ENCODE measurements at regions not wholly inside any gene's neighbourhood (a gene's known extent, or its start where the extent isn't known, plus 50 kb on each side); places are given as distances from the start of the nearest gene placed in this dataset.
A peak's percentile ranks its signal among the peaks of the same experiment; 100 is the strongest.

DNA sequence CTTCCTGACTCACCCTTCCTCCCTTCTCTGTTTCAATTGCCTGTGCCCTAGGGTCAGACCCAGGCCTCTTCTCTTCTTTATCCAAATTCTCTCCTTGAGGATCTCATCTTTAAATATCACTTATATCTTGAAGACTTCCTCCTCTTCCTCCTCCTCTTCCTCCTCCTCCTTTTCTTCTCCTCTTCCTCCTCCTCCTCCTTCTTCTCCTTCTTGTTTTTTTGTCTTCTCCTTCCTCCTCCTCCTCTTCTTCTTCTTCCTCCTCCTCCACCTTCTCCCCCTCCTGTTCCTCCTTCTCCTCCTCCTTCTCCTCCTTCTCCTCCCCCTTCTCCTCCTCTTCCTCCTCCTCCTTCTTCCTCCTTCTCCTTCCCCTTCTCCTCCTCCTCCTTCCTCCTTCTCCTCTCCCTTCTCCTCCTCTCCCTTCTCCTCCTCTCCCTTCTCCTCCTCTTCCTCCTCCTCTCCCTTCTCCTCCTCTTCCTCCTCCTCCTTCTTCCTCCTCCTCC lies 127.6 kb upstream of the AKIRIN2 start:
- no peaks in the 10 kb centered on the region for H3K9me3 Mint-ChIP-seq
- no peaks in the 10 kb centered on the region for H3K27me3 Mint-ChIP-seq
- no peak for ATAC-seq
- H3K36me3 Mint-ChIP-seq: no peaks in the 10 kb centered on the region
- H3K27ac Mint-ChIP-seq: peak overlapping the region; percentile 81
- H3K4me1 Mint-ChIP-seq: peaks cover 33% of the 10 kb centered on the region
- no peak overlapping the region for H3K4me3 Mint-ChIP-seq

DNA sequence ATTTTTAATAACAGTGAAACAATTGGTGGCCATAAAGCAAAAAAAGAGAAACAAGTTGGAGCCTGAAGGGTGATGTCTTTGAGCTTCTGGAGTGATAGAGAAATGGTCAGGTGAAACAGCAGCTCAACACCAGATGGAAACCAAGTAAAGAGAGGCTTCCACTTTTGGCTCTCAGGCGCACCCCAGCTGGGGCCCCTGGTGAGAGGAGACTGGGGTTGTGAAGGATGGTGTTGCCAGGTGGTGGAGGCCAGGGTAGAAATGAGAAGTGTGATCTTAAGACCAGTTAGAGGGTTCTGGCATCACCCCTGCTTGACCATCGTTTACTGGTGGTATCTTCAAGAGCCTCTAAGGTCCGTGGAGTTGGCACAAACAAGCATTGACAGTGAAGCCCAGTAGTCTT lies 126.0 kb upstream of the AKIRIN2 start:
- ATAC-seq: no peak
- Mint-ChIP-seq H3K4me1 (peaks cover 34% of the 10 kb centered on the region), H3K36me3 (no peaks in the 10 kb centered on the region), H3K27me3 (no peaks in the 10 kb centered on the region), H3K4me3 (no peak overlapping the region), H3K27ac (no peak overlapping the region), H3K9me3 (no peaks in the 10 kb centered on the region)

DNA sequence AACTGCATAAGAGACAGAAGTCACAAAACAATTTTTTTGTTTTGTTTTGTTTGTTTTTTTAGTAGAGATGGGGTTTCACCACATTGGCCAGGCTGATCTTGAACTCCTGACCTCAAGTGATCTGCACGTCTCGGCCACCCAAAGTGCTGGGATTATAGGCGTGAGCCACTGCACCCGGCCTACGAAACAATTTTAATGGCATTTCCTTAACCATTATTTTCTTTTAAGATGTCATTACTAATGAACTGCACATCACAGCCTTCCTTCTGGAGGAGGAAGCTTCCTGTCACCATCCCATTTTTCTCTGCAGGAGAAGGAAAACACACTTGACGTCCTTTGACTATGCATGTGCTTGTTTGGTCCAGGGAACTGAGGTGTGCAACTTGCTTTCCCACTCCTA lies 125.3 kb upstream of the AKIRIN2 start:
- Mint-ChIP-seq H3K27ac (no peak overlapping the region), H3K27me3 (no peaks in the 10 kb centered on the region), H3K4me3 (no peak overlapping the region), H3K9me3 (no peaks in the 10 kb centered on the region), H3K36me3 (no peaks in the 10 kb centered on the region), H3K4me1 (peaks cover 32% of the 10 kb centered on the region)
- no peak for ATAC-seq

DNA sequence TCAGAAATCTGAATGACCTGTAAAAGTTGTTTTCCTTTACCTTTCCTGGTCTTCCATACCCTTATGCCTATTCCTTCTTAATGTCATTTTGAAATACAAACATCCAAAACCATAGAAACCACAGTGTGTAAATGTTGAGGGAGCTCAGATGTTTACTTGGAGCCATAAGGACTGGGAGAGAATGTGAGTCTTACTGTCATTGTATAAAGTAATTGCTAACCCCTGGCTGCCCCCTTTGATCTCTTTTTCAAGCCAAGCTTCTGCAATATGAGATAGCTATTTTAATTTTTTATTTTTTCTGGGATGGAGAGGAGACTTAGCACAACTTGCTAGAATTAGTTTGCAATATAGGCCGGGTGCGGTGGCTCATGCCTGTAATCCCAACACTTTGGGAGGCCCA lies 124.4 kb upstream of the AKIRIN2 start:
- no peaks in the 10 kb centered on the region for H3K9me3 Mint-ChIP-seq
- peak overlapping the region; percentile 38 for H3K27ac Mint-ChIP-seq
- H3K4me1 Mint-ChIP-seq: peaks cover 26% of the 10 kb centered on the region
- no peak for ATAC-seq
- no peak overlapping the region for H3K4me3 Mint-ChIP-seq
- no peaks in the 10 kb centered on the region for H3K36me3 Mint-ChIP-seq
- no peaks in the 10 kb centered on the region for H3K27me3 Mint-ChIP-seq

DNA sequence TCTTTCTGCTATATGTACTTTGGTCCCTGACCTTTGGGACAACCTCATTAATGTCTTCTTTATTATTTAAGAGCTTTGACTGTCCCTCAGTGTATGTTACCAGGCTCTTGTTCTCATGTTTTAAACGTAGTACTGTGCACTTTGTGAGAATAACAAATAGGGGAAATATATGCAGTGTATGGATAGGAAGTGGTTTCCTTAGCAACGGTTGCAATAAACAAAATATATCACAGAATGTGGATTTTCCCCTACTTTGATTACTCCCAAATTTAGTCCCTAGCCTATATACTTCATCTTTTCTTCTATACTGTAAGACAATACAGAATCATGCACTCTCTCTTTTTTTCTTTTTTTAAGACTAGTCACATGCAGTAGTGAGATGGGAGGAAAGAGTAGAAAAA lies 123.8 kb upstream of the AKIRIN2 start:
- Mint-ChIP-seq H3K27me3 (no peaks in the 10 kb centered on the region), H3K9me3 (no peaks in the 10 kb centered on the region), H3K27ac (peak overlapping the region; percentile 38), H3K4me1 (peaks cover 26% of the 10 kb centered on the region), H3K36me3 (no peaks in the 10 kb centered on the region), H3K4me3 (no peak overlapping the region)
- peak; percentile 59 for ATAC-seq

DNA sequence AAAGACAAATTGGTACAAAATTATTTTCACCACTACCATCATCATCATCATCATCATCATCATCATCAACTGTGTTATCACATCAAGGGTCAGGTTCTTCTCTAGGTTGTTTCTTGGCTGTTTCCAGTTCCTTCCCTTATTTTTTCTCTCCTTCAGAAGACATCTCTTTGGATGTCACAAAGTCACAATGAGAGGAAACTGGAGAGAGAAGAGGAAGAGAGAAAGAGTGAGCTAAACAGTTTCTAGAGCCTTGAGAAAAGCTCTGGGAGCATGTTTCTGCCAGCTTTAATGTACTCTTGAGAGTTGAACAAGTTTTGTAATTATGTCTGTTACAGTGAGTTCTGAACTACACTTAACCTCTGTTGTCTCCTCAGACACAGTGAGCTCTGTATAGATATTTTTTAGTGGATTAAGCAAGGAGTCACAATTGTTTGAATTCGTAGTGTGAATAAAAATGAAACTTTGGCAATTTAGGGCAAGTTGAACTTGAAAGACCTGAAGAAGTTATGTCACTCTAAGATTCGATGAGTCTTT lies 123.0 kb upstream of the AKIRIN2 start:
- Mint-ChIP-seq H3K27me3 (no peaks in the 10 kb centered on the region), H3K27ac (peak overlapping the region; percentile 38), H3K4me1 (peaks cover 23% of the 10 kb centered on the region), H3K4me3 (no peak overlapping the region), H3K9me3 (no peaks in the 10 kb centered on the region), H3K36me3 (no peaks in the 10 kb centered on the region)
- ATAC-seq: no peak

DNA sequence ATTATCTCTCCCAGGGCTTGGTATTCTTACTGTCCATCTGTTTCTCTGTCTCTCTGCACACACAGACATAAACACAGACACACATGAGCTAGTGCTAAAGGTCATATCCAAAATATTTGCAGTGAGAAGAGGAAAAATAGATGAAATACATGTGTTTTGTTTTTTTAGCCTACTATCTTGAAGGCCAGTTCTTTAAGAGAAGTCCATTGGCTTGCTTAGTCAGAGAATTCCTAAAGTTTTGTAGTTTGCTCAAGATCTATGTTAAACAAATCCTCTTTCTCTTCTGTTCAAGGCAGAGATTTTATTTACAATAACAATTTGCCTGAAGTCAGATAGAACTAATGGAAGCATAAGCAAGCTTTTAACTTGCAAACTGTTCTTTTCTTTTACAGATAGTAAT lies 120.0 kb upstream of the AKIRIN2 start:
- no peak overlapping the region for H3K27ac Mint-ChIP-seq
- H3K36me3 Mint-ChIP-seq: no peaks in the 10 kb centered on the region
- H3K27me3 Mint-ChIP-seq: no peaks in the 10 kb centered on the region
- no peak for ATAC-seq
- no peak overlapping the region for H3K4me3 Mint-ChIP-seq
- no peaks in the 10 kb centered on the region for H3K9me3 Mint-ChIP-seq
- H3K4me1 Mint-ChIP-seq: peaks cover 20% of the 10 kb centered on the region

DNA sequence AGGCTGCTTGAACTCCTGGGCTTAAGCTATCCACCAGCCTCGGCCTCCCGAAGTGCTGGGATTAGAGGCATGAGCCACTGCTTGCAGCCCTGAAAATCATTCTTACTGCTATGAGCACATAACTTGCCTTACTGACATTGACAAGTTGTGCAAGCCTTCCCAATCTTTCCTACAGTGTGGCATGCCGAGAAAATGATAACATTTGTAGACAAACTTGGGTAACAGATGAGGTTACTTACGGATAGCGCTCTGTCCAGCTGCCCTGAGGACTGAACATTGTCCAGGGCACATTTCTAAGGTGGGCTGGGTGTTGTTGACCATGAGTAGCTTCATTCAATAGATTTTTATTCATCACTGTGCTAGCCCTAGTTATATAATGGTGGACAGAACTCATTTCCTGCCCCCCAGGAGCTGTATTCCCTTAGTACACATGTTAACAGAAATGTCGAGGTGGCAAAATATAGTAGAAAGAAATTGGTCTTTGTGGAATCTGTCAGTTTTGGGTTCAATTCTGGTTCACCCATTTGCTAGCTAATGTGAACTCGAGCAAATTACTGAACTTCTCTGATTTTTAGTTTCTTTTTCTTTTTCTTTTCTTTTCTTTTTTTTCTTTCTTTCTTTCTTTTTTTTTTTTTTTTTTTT lies 118.4 kb upstream of the AKIRIN2 start:
- Mint-ChIP-seq H3K4me3 (no peak overlapping the region), H3K36me3 (no peaks in the 10 kb centered on the region), H3K9me3 (no peaks in the 10 kb centered on the region), H3K27ac (no peak overlapping the region), H3K4me1 (peaks cover 9% of the 10 kb centered on the region), H3K27me3 (no peaks in the 10 kb centered on the region)
- no peak for ATAC-seq

DNA sequence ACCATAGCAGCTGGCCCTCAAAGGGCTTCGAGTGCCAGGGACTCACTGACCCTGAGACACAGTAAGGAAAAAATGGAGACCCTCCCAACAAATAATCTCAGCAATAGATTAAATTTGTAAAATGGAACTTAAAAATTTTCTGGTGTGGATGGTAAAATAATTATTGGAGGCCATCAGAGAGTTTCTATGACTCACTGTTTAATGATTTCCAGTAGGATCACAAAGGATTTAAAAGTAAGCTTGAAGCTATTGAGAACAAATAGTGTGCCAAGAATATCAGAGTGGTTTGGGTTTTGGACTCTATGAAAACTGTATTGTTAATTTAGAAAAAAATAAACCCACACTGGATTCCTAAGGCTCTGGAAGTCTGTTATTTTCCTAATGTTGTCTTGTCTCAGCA lies 115.2 kb upstream of the AKIRIN2 start:
- ATAC-seq: no peak
- H3K4me3 Mint-ChIP-seq: no peak overlapping the region
- H3K27me3 Mint-ChIP-seq: no peaks in the 10 kb centered on the region
- no peaks in the 10 kb centered on the region for H3K36me3 Mint-ChIP-seq
- no peak overlapping the region for H3K27ac Mint-ChIP-seq
- H3K9me3 Mint-ChIP-seq: no peaks in the 10 kb centered on the region
- no peaks in the 10 kb centered on the region for H3K4me1 Mint-ChIP-seq

DNA sequence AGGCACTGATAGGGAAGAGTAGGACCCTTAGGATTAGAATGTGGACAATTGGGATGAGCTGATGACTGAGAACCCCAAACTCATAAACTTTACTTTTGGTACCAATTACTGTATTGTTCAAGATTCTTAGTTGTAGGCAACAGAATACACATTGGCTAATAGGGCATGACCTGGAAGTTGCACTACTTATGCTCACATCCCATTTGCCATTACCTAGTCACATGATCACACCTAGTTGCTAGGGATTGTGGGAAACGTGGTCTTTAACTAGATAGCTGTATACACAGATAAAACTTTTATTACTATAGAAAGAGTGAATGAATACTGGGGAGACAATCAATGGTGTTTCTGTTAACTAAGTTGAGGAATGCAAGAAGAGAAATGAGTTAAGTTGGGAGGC lies 113.4 kb upstream of the AKIRIN2 start:
- Mint-ChIP-seq H3K27me3 (no peaks in the 10 kb centered on the region), H3K27ac (no peak overlapping the region), H3K9me3 (no peaks in the 10 kb centered on the region), H3K4me1 (no peaks in the 10 kb centered on the region), H3K36me3 (no peaks in the 10 kb centered on the region), H3K4me3 (no peak overlapping the region)
- ATAC-seq: no peak

DNA sequence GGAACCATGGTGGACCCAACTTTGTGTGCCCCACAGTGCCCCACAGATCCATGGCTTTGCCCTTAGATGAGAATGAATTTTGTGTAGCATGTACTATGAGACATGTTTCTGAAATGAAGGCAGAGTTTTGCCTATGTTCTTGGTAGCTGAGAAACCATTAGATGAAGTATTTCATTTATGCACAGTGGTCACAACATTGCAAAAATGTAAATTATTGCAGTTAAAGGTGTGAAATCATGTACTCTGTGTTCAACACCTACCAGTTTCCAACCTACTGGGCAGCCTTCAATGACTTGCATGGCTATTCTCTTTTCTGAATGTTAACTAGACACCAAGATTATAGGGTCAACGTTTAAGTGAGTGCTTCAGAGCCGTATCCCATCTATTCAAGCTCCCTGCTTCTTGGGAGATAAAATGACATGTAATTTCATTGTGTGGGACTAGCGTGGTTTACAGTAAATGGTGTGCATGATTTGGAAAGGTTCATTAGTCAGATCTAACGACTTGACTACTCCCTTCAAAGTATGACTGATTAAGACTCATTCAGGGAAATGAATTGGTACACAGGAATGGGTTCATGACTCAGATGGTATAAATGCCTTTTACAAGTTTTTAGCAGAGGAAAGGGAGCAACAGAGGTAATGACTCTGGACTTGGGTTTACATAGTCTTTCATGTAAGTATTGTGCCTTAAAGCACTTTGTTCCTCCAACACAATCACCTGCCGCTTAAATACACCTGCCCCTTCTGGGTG lies 106.1 kb upstream of the AKIRIN2 start:
- Mint-ChIP-seq H3K4me3 (no peak overlapping the region), H3K9me3 (no peaks in the 10 kb centered on the region), H3K4me1 (peaks cover 23% of the 10 kb centered on the region), H3K27me3 (no peaks in the 10 kb centered on the region), H3K27ac (no peak overlapping the region), H3K36me3 (no peaks in the 10 kb centered on the region)
- ATAC-seq: no peak

DNA sequence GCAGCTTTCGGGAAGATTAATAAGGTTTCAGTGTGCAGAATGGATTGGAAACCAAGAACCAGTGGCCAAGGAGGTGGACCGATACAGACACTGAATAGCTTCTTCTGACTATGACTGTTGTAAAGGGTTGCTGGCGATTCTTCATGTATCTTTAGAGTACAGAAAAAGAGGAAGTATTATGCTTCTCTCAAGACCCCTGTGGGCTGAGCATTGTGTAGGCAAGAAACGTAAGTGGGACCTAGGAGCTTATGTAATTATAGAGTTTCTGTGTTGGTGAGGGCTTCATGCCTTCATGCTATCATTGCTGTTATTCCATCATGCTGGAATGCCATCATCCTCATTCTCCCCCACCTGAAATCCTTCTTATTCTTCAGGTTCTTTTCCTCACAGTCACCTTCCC lies 105.4 kb upstream of the AKIRIN2 start:
- no peak overlapping the region for H3K27ac Mint-ChIP-seq
- no peak overlapping the region for H3K4me3 Mint-ChIP-seq
- H3K9me3 Mint-ChIP-seq: no peaks in the 10 kb centered on the region
- no peaks in the 10 kb centered on the region for H3K36me3 Mint-ChIP-seq
- H3K27me3 Mint-ChIP-seq: no peaks in the 10 kb centered on the region
- ATAC-seq: peak; percentile 83
- H3K4me1 Mint-ChIP-seq: peaks cover 23% of the 10 kb centered on the region

DNA sequence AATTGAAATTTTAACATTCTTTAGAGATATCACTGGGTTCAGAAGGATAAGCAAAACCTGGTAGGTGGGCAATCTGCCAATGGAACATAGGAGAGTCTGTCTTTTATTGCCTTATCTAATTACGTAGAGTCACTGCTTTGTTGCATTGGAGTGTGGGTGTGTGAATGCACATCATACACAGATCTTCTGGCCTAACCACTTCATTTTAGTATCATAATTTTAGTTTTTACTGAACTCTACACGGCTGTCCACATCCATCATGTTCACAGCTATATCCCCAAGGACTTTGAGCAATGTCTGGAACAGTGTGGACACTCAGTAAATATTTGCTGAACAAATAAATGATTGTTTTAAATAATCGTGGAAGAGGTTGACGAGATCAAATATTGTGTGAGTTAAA lies 104.6 kb upstream of the AKIRIN2 start:
- H3K9me3 Mint-ChIP-seq: no peaks in the 10 kb centered on the region
- ATAC-seq: no peak
- H3K4me3 Mint-ChIP-seq: no peak overlapping the region
- H3K36me3 Mint-ChIP-seq: no peaks in the 10 kb centered on the region
- no peaks in the 10 kb centered on the region for H3K27me3 Mint-ChIP-seq
- H3K4me1 Mint-ChIP-seq: peaks cover 27% of the 10 kb centered on the region
- no peak overlapping the region for H3K27ac Mint-ChIP-seq

DNA sequence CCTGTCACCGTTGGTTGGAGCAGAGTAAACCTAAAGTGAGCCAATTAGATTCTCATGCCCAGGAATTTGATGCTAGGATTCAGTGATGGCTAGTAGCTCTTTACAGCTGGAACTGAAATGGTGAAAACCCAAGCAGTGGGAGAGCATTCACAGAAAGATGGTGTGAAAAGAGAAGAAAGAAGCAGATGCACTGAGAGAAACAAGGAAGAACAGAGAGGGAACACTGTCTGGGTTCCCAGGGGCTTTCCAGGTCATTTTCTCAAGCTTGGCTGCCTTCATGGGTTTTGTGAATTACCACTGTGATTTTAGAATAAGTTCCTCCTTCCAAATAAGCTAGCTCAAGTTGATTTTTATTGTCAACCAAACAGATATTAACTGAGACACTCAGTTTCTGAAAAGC lies 104.1 kb upstream of the AKIRIN2 start:
- no peak overlapping the region for H3K27ac Mint-ChIP-seq
- H3K4me1 Mint-ChIP-seq: peaks cover 31% of the 10 kb centered on the region
- no peak for ATAC-seq
- no peaks in the 10 kb centered on the region for H3K36me3 Mint-ChIP-seq
- no peak overlapping the region for H3K4me3 Mint-ChIP-seq
- H3K27me3 Mint-ChIP-seq: no peaks in the 10 kb centered on the region
- H3K9me3 Mint-ChIP-seq: no peaks in the 10 kb centered on the region

DNA sequence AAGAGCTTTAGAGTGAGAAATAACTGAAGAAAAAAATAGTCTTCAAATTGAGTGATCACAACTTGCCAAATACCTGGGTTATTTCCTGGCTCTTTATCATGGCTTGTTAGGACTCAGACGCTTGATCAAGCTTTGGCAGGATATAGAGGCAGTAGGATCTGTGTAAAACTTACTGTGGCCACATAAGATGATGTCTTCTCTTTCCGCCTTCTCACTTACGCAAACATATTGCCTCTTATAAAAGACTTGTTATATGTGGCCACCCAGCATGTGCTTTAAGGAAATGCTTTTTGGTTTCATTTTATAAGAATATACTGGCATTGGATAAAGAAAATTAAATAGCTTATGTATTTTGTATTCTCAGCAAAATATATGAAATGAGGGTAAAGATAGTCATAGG lies 101.8 kb upstream of the AKIRIN2 start:
- ATAC-seq: no peak
- no peaks in the 10 kb centered on the region for H3K27me3 Mint-ChIP-seq
- no peaks in the 10 kb centered on the region for H3K36me3 Mint-ChIP-seq
- no peak overlapping the region for H3K4me3 Mint-ChIP-seq
- peaks cover 51% of the 10 kb centered on the region for H3K4me1 Mint-ChIP-seq
- no peaks in the 10 kb centered on the region for H3K9me3 Mint-ChIP-seq
- H3K27ac Mint-ChIP-seq: no peak overlapping the region

DNA sequence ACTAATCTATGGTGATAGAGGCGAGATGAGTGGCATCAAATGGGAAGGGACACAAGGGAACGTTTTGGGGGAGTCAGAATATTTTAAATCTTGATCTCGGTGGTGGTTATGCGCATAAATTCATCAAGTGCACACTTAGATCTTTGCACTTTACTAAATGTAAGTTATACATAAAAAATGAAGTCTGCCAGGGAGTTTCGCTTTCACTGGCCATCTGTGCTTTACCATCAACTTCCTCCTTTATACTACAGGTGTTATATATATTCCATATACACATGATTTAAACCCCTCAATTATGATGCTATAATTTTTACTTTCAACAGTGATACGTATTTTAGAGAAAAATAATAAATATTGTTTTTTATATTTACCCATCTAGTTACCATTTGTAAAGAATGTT lies 97.6 kb upstream of the AKIRIN2 start:
- no peaks in the 10 kb centered on the region for H3K27me3 Mint-ChIP-seq
- peak overlapping the region; percentile 19 for H3K4me3 Mint-ChIP-seq
- H3K36me3 Mint-ChIP-seq: no peaks in the 10 kb centered on the region
- H3K4me1 Mint-ChIP-seq: peaks cover 57% of the 10 kb centered on the region
- ATAC-seq: peak; percentile 55
- H3K9me3 Mint-ChIP-seq: no peaks in the 10 kb centered on the region
- peak overlapping the region; percentile 9 for H3K27ac Mint-ChIP-seq

Data from stimulated activated memory B cell treated with anti-CD40 and anti-IgM and Interleukin-4, amounts not matched to agents 10 μg/mL and 1 μg/mL and 100 μg/mL, for 72 hours (primary cell).